Naive thymus-derived CD4-positive, alpha-beta T cell (primary cell): ENCODE measurements at regions not wholly inside any gene's neighbourhood (a gene's known extent, or its start where the extent isn't known, plus 50 kb on each side); places are given as distances from the start of the nearest gene placed in this dataset.

Experiments used
- ATAC-seq: fragments of 150-1000 bp; cut with Tn5 transposase; 2 replicates; pipeline ENCODE4 v1.10.0; 2021; ENCODE audit warnings: mild to moderate bottlenecking, moderate library complexity
- CTCF ChIA-PET: fragments of 350-600 bp; sonication (Branson Sonifier 250); formaldehyde crosslinking; loops from one replicate; lab custom pipeline; 2021; ENCODE audit warnings: antibody characterized with exemption; lab: Charles Lee
- POLR2A ChIA-PET: fragments of 350-600 bp; sonication (Branson Sonifier 250); formaldehyde crosslinking; loops from one replicate; lab custom pipeline; 2021; ENCODE audit warnings: antibody characterized with exemption, inconsistent platforms; lab: Charles Lee
- DNase-seq, 9 donors: peaks; one replicate each; pipeline versions ENCODE4 v3.0.0 to v3.0.0-alpha.2; 2020 to 2022; ENCODE audit warnings: mixed read lengths in 1 of 9
- H3K27ac ChIP-seq: one replicate; pipeline ENCODE4 v1.7.0; 2013; ENCODE audit warnings: mild to moderate bottlenecking, low read depth, low read length, moderate library complexity
- H3K27me3 ChIP-seq, 2 donors: one replicate each; pipeline ENCODE4 v1.7.0; 2013; ENCODE audit warnings: low read length in 2 of 2, mild to moderate bottlenecking in 2 of 2, moderate library complexity in 2 of 2; ENCODE audit not compliant: control insufficient read depth in 2 of 2, insufficient read depth in 2 of 2
- H3K36me3 ChIP-seq, 3 experiments: 1 replicate in 2 of 3; 2 replicates in 1 of 3; pipeline ENCODE4 v1.7.0; 2013; ENCODE audit warnings: low read length in 3 of 3, mild to moderate bottlenecking in 3 of 3, moderate library complexity in 1 of 3; ENCODE audit not compliant: insufficient read depth in 3 of 3, control insufficient read depth in 2 of 3
- H3K4me1 ChIP-seq, 2 donors: one replicate each; pipeline ENCODE4 v1.7.0; 2013; ENCODE audit warnings: low read length in 2 of 2, mild to moderate bottlenecking in 2 of 2, moderate library complexity in 1 of 2; ENCODE audit not compliant: control insufficient read depth in 2 of 2, insufficient read depth in 2 of 2
- H3K4me3 ChIP-seq: 2 replicates; pipeline ENCODE4 v1.7.0; 2013; ENCODE audit warnings: mild to moderate bottlenecking, low read length
- H3K9me3 ChIP-seq, 3 experiments: 1 replicate in 2 of 3; 2 replicates in 1 of 3; pipeline ENCODE4 v1.7.0; 2013; ENCODE audit warnings: low read length in 3 of 3; ENCODE audit not compliant: control insufficient read depth in 2 of 3
- H3K27ac Mint-ChIP-seq, 9 donors: one replicate each; pipeline ENCODE4 v1.8.0; 2020 to 2022; ENCODE audit warnings: mixed read lengths in 9 of 9, mild to moderate bottlenecking in 8 of 9, moderate library complexity in 5 of 9, inconsistent platforms in 2 of 9
- H3K27me3 Mint-ChIP-seq, 5 donors: one replicate each; pipeline ENCODE4 v1.8.0; 2021 to 2022; ENCODE audit warnings: mixed read lengths in 5 of 5, mild to moderate bottlenecking in 1 of 5
- H3K36me3 Mint-ChIP-seq, 5 donors: one replicate each; pipeline ENCODE4 v1.8.0; 2020 to 2022; ENCODE audit warnings: mixed read lengths in 5 of 5, mild to moderate bottlenecking in 3 of 5, inconsistent platforms in 1 of 5
- H3K4me1 Mint-ChIP-seq, 7 donors: one replicate each; pipeline ENCODE4 v1.8.0; 2020 to 2022; ENCODE audit warnings: mixed read lengths in 7 of 7, mild to moderate bottlenecking in 3 of 7, inconsistent platforms in 1 of 7
- H3K4me3 Mint-ChIP-seq, 10 donors: one replicate each; pipeline ENCODE4 v1.8.0; 2020 to 2022; ENCODE audit warnings: mild to moderate bottlenecking in 10 of 10, mixed read lengths in 10 of 10, moderate library complexity in 6 of 10, inconsistent platforms in 2 of 10
- H3K9me3 Mint-ChIP-seq, 11 donors: one replicate each; pipeline ENCODE4 v1.8.0; 2020 to 2022; ENCODE audit warnings: mixed read lengths in 11 of 11, mild to moderate bottlenecking in 4 of 11, inconsistent platforms in 1 of 11, moderate library complexity in 1 of 11
- intact Hi-C, 2 donors: fragments of 100-400 bp; cut with micrococcal nuclease; formaldehyde crosslinking; loops; one replicate each; pipeline ENCODE4 v1.15.1; 2023

- no peak for ATAC-seq
- peaks cover 0 to 5% (median 0%) of the 10 kb centered on the region in 5 donors for H3K27me3 Mint-ChIP-seq
- DNase-seq = no peak
- ChIA-PET CTCF (no interaction called here), POLR2A (no interaction called here)
- H3K4me1 Mint-ChIP-seq = peaks cover 0 to 13% (median 7%) of the 10 kb centered on the region in 7 donors
- no peaks in the 10 kb centered on the region for H3K9me3 ChIP-seq
- intact Hi-C loops = no loop called here
- no peak overlapping the region for H3K4me3 ChIP-seq
- H3K36me3 ChIP-seq = no peaks in the 10 kb centered on the region
- H3K9me3 Mint-ChIP-seq = peaks cover 4 to 19% (median 14%) of the 10 kb centered on the region in 11 donors
- H3K27ac Mint-ChIP-seq = no peak overlapping the region
- H3K4me1 ChIP-seq = no peaks in the 10 kb centered on the region
- H3K4me3 Mint-ChIP-seq = no peak overlapping the region
- no peak overlapping the region for H3K27ac ChIP-seq
- H3K36me3 Mint-ChIP-seq = peaks cover 4 to 17% (median 11%) of the 10 kb centered on the region in 5 donors
- H3K27me3 ChIP-seq = no peaks in the 10 kb centered on the region
Observed at GRCh38 chr3:30302027-30302426, 304.4 kb upstream of the TGFBR2 start.

- Mint-ChIP-seq H3K9me3 (peaks cover 4 to 19% (median 14%) of the 10 kb centered on the region in 11 donors), H3K36me3 (peaks cover 4 to 17% (median 12%) of the 10 kb centered on the region in 5 donors), H3K27ac (no peak overlapping the region), H3K4me1 (peaks cover 0 to 14% (median 7%) of the 10 kb centered on the region in 7 donors), H3K27me3 (peaks cover 0 to 5% (median 0%) of the 10 kb centered on the region in 5 donors), H3K4me3 (no peak overlapping the region)
- CTCF ChIA-PET = no interaction called here
- intact Hi-C loops = no loop called here
- no peak overlapping the region for H3K27ac ChIP-seq
- H3K4me3 ChIP-seq = no peak overlapping the region
- H3K9me3 ChIP-seq = no peaks in the 10 kb centered on the region
- H3K4me1 ChIP-seq = no peaks in the 10 kb centered on the region
- no peak for DNase-seq
- no peaks in the 10 kb centered on the region for H3K27me3 ChIP-seq
- no peak for ATAC-seq
- POLR2A ChIA-PET = no interaction called here
- no peaks in the 10 kb centered on the region for H3K36me3 ChIP-seq
Observed at GRCh38 chr3:30303770-30304169, 302.6 kb upstream of the TGFBR2 start.

- ChIA-PET POLR2A (no interaction called here), CTCF (interaction anchor here (0.6 kb wide), 1 partner anchor 430 kb away, joined by 4 read pairs; no protein-coding TSS in a partner anchor)
- H3K27ac Mint-ChIP-seq = no peak overlapping the region
Observed at GRCh38 chr3:30305021-30305420, 301.4 kb upstream of the TGFBR2 start.

GRCh38 chr3:30306896-30307295, 299.5 kb upstream of the TGFBR2 start:
- Mint-ChIP-seq H3K4me1 (peaks cover 0 to 9% (median 0%) of the 10 kb centered on the region in 7 donors), H3K27ac (peak overlapping the region in 1 of 9 donors; percentile 43), H3K36me3 (peaks cover 4 to 17% (median 13%) of the 10 kb centered on the region in 5 donors), H3K9me3 (peaks cover 4 to 19% (median 14%) of the 10 kb centered on the region in 11 donors), H3K4me3 (no peak overlapping the region), H3K27me3 (no peaks in the 10 kb centered on the region)
- intact Hi-C loops = no loop called here
- H3K36me3 ChIP-seq = no peaks in the 10 kb centered on the region
- no peak overlapping the region for H3K27ac ChIP-seq
- POLR2A ChIA-PET = no interaction called here
- H3K27me3 ChIP-seq = no peaks in the 10 kb centered on the region
- no peak overlapping the region for H3K4me3 ChIP-seq
- no peak for ATAC-seq
- DNase-seq = no peak
- H3K9me3 ChIP-seq = no peaks in the 10 kb centered on the region
- CTCF ChIA-PET = interaction anchor here (0.6 kb wide), 1 partner anchor 236 kb away, joined by 5 read pairs; no protein-coding TSS in a partner anchor
- H3K4me1 ChIP-seq = no peaks in the 10 kb centered on the region

More at GRCh38 chr3:30305021-30305420, 301.4 kb upstream of the TGFBR2 start:
- peaks cover 0 to 5% (median 0%) of the 10 kb centered on the region in 5 donors for H3K27me3 Mint-ChIP-seq
- Histone ChIP-seq H3K4me3 (no peak overlapping the region), H3K27me3 (no peaks in the 10 kb centered on the region), H3K36me3 (no peaks in the 10 kb centered on the region), H3K27ac (no peak overlapping the region), H3K4me1 (no peaks in the 10 kb centered on the region), H3K9me3 (no peaks in the 10 kb centered on the region)
- no peak overlapping the region for H3K4me3 Mint-ChIP-seq
- H3K4me1 Mint-ChIP-seq = peaks cover 0 to 14% (median 0%) of the 10 kb centered on the region in 7 donors
- peaks cover 4 to 17% (median 13%) of the 10 kb centered on the region in 5 donors for H3K36me3 Mint-ChIP-seq
- ATAC-seq (no peak), DNase-seq (no peak)
- intact Hi-C loops = no loop called here
- peaks cover 4 to 19% (median 14%) of the 10 kb centered on the region in 11 donors for H3K9me3 Mint-ChIP-seq

- Mint-ChIP-seq H3K9me3 (peaks cover 4 to 19% (median 14%) of the 10 kb centered on the region in 11 donors), H3K27ac (no peak overlapping the region), H3K4me3 (no peak overlapping the region), H3K27me3 (no peaks in the 10 kb centered on the region), H3K4me1 (peaks cover 0 to 9% (median 0%) of the 10 kb centered on the region in 7 donors), H3K36me3 (peaks cover 4 to 17% (median 13%) of the 10 kb centered on the region in 5 donors)
- DNase-seq = no peak
- no peak overlapping the region for H3K4me3 ChIP-seq
- no peaks in the 10 kb centered on the region for H3K9me3 ChIP-seq
- CTCF ChIA-PET = no interaction called here
- POLR2A ChIA-PET = no interaction called here
- H3K27me3 ChIP-seq = no peaks in the 10 kb centered on the region
- H3K36me3 ChIP-seq = no peaks in the 10 kb centered on the region
- H3K27ac ChIP-seq = no peak overlapping the region
- intact Hi-C loops = no loop called here
- H3K4me1 ChIP-seq = no peaks in the 10 kb centered on the region
- ATAC-seq = no peak
Observed at GRCh38 chr3:30307372-30307950, 298.9 kb upstream of the TGFBR2 start.

- CTCF ChIA-PET = no interaction called here
- H3K27ac Mint-ChIP-seq = peak overlapping the region in 1 of 9 donors; percentile 68
- POLR2A ChIA-PET = no interaction called here
- H3K4me1 ChIP-seq = no peaks in the 10 kb centered on the region
- no peak overlapping the region for H3K27ac ChIP-seq
- H3K36me3 ChIP-seq = no peaks in the 10 kb centered on the region
- ATAC-seq (no peak), DNase-seq (no peak)
- no peaks in the 10 kb centered on the region for H3K27me3 Mint-ChIP-seq
- peaks cover 4 to 17% (median 14%) of the 10 kb centered on the region in 5 donors for H3K36me3 Mint-ChIP-seq
- no peak overlapping the region for H3K4me3 Mint-ChIP-seq
- no peaks in the 10 kb centered on the region for H3K27me3 ChIP-seq
- intact Hi-C loops = no loop called here
- no peak overlapping the region for H3K4me3 ChIP-seq
- H3K9me3 Mint-ChIP-seq = peaks cover 4 to 19% (median 14%) of the 10 kb centered on the region in 11 donors
- peaks cover 0 to 9% (median 0%) of the 10 kb centered on the region in 7 donors for H3K4me1 Mint-ChIP-seq
- no peaks in the 10 kb centered on the region for H3K9me3 ChIP-seq
Observed at GRCh38 chr3:30308131-30308530, 298.3 kb upstream of the TGFBR2 start.
